GM12878 (cell line): ENCODE measurements at regions not wholly inside any gene's neighbourhood (a gene's known extent, or its start where the extent isn't known, plus 50 kb on each side); places are given as distances from the start of the nearest gene placed in this dataset.

Source experiments
- POLR2AphosphoS5 ChIP-seq: IDR thresholded peaks from 2 replicates; pipeline ENCODE4 v1.6.1; 2011; ENCODE audit warnings: mild to moderate bottlenecking, low read length, inconsistent platforms
- SREBF2 ChIP-seq: IDR thresholded peaks from 2 replicates; pipeline ENCODE4 v1.6.1; 2012; ENCODE audit warnings: mild to moderate bottlenecking, low read length

DNA sequence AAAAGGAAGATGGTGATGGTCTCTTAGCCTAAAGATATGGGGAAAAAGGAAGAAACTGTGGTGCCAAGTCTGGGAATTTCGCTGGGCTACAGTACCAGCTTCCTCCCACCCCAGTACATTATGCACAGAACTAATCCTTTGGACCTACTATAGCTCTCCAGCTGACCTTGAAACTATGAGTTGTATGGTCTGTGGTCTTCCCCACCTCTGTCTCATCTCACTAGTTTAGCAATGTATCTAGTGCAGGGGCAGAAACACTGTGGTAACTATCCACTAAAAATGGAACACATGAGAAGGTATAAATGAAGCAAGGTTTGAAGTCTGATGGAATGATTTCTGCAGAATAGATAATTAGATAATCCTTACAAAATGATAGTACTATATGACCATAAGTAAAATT lies 190.4 kb upstream of the CCDC150 start:
- TF ChIP-seq POLR2AphosphoS5 = no peak
- no peak for TF ChIP-seq SREBF2
